Trophoblast cell (in vitro differentiated cells and primary cell): ENCODE measurements at regions not wholly inside any gene's neighbourhood (a gene's known extent, or its start where the extent isn't known, plus 50 kb on each side); places are given as distances from the start of the nearest gene placed in this dataset.
A peak's percentile ranks its signal among the peaks of the same experiment; 100 is the strongest.
"Not testable (repeated sequence)": the region's sequence is repeated elsewhere in the genome, so short reads cannot be mapped to it uniquely, and the experiment has no call there.

Source experiments
- DNase-seq, 2 donors: peaks; one replicate each; pipeline ENCODE4 v3.0.0-alpha.2; 2016
- H2AFZ ChIP-seq: 2 replicates; pipeline ENCODE4 v1.6.1; 2013; ENCODE audit warnings: low read length, moderate library complexity, mild to moderate bottlenecking; ENCODE audit not compliant: insufficient read depth, poor library complexity
- H2AK5ac ChIP-seq: 2 replicates; pipeline ENCODE4 v1.6.1; 2013; ENCODE audit warnings: mild to moderate bottlenecking, low read length
- H2BK120ac ChIP-seq: 2 replicates; pipeline ENCODE4 v1.6.1; 2013; ENCODE audit warnings: low read length, mild to moderate bottlenecking, moderate library complexity; ENCODE audit not compliant: insufficient read depth, poor library complexity
- H2BK12ac ChIP-seq: 2 replicates; pipeline ENCODE4 v1.6.1; 2013; ENCODE audit warnings: mild to moderate bottlenecking, low read length, moderate library complexity
- H2BK5ac ChIP-seq: 2 replicates; pipeline ENCODE4 v1.6.1; 2013; ENCODE audit warnings: low read length, low read depth, moderate library complexity, mild to moderate bottlenecking; ENCODE audit not compliant: poor library complexity
- H3K14ac ChIP-seq: 2 replicates; pipeline ENCODE4 v1.6.1; 2013; ENCODE audit warnings: mild to moderate bottlenecking, low read length
- H3K18ac ChIP-seq: 2 replicates; pipeline ENCODE4 v1.6.1; 2013; ENCODE audit warnings: mild to moderate bottlenecking, low read length
- H3K23ac ChIP-seq: 2 replicates; pipeline ENCODE4 v1.6.1; 2013; ENCODE audit warnings: low read length
- H3K27ac ChIP-seq: 2 replicates; pipeline ENCODE4 v1.5.1; 2013; ENCODE audit warnings: low read depth, mild to moderate bottlenecking, inconsistent platforms, low read length, moderate library complexity
- H3K27me3 ChIP-seq: 2 replicates; pipeline ENCODE4 v1.6.1; 2013; ENCODE audit warnings: inconsistent platforms, mild to moderate bottlenecking, low read length, moderate library complexity; ENCODE audit not compliant: insufficient read depth
- H3K36me3 ChIP-seq, 2 experiments: 1 replicate in 1 of 2; 2 replicates in 1 of 2; pipeline ENCODE4 v1.6.1; 2013; ENCODE audit warnings: low read length in 2 of 2, mild to moderate bottlenecking in 2 of 2, moderate library complexity in 1 of 2; ENCODE audit not compliant: insufficient read depth in 2 of 2, control insufficient read depth in 1 of 2
- H3K4ac ChIP-seq: 2 replicates; pipeline ENCODE4 v1.6.1; 2013; ENCODE audit warnings: low read depth, mild to moderate bottlenecking, low read length, moderate library complexity
- H3K4me1 ChIP-seq, 2 experiments: 1 replicate in 1 of 2; 2 replicates in 1 of 2; pipeline ENCODE4 v1.6.1; 2013; ENCODE audit warnings: low read length in 2 of 2, mild to moderate bottlenecking in 2 of 2, moderate library complexity in 1 of 2; ENCODE audit not compliant: insufficient read depth in 2 of 2, control insufficient read depth in 1 of 2
- H3K4me2 ChIP-seq: 2 replicates; pipeline ENCODE4 v1.6.1; 2013; ENCODE audit warnings: inconsistent platforms, mild to moderate bottlenecking, low read length, moderate library complexity
- H3K4me3 ChIP-seq: 2 replicates; pipeline ENCODE4 v1.5.1; 2013; ENCODE audit warnings: mild to moderate bottlenecking, low read depth, low read length, inconsistent platforms
- H3K79me1 ChIP-seq: one replicate; pipeline ENCODE4 v1.6.1; 2013; ENCODE audit warnings: low read length
- H3K79me2 ChIP-seq: 2 replicates; pipeline ENCODE4 v1.6.1; 2013; ENCODE audit warnings: low read length, mild to moderate bottlenecking; ENCODE audit not compliant: control insufficient read depth, insufficient read depth, poor library complexity
- H3K9ac ChIP-seq: 2 replicates; pipeline ENCODE4 v1.6.1; 2013; ENCODE audit warnings: mild to moderate bottlenecking, low read length
- H3K9me3 ChIP-seq: 2 replicates; pipeline ENCODE4 v1.6.1; 2013; ENCODE audit warnings: low read depth, mild to moderate bottlenecking, control low read depth, inconsistent platforms, low read length; ENCODE audit not compliant: insufficient read depth
- H4K12ac ChIP-seq: 2 replicates; pipeline ENCODE4 v1.6.1; 2013; ENCODE audit warnings: low read depth, mild to moderate bottlenecking, low read length, moderate library complexity
- H4K8ac ChIP-seq: 2 replicates; pipeline ENCODE4 v1.6.1; 2013; ENCODE audit warnings: low read depth, mild to moderate bottlenecking, low read length, moderate library complexity
- H4K91ac ChIP-seq: one replicate; pipeline ENCODE4 v1.6.1; 2013; ENCODE audit warnings: low read depth, mild to moderate bottlenecking, low read length, moderate library complexity
- WGBS: extraction: QIAGEN DNeasy Blood & Tissue Kit; methylation state at CpG from one replicate; pipeline ENCODE4 v1.1.7; 2013; ENCODE audit warnings: missing lambda C conversion rate; ENCODE audit not compliant: insufficient read length, insufficient coverage; ENCODE audit errors: extremely low coverage; 5-methylcytosine and 5-hydroxymethylcytosine counted together

GRCh38 chr10:3376631-3377030 is 204.0 kb upstream of the PITRM1 start:
- DNase-seq = no peak
- H3K4me2 ChIP-seq = no peak overlapping the region
- no peaks in the 10 kb centered on the region for H3K27me3 ChIP-seq
- no peak overlapping the region for H2AFZ ChIP-seq
- H2BK12ac ChIP-seq = no peak overlapping the region
- no peak overlapping the region for H2AK5ac ChIP-seq
- no CpG with 5 or more reads among the region's 17 CpGs for WGBS
- H3K23ac ChIP-seq = no peak overlapping the region
- peak overlapping the region; percentile 9 for H3K9ac ChIP-seq
- H4K8ac ChIP-seq = no peak overlapping the region
- no peak overlapping the region for H3K4ac ChIP-seq
- no peak overlapping the region for H4K12ac ChIP-seq
- no peak overlapping the region for H3K4me3 ChIP-seq
- no peaks in the 10 kb centered on the region for H3K79me2 ChIP-seq
- no peak overlapping the region for H3K18ac ChIP-seq
- no peaks in the 10 kb centered on the region for H3K4me1 ChIP-seq
- H2BK5ac ChIP-seq = no peak overlapping the region
- H3K9me3 ChIP-seq = peaks cover 8% of the 10 kb centered on the region
- no peak overlapping the region for H3K14ac ChIP-seq
- H4K91ac ChIP-seq = no peak overlapping the region
- H3K36me3 ChIP-seq = no peaks in the 10 kb centered on the region
- no peak overlapping the region for H3K27ac ChIP-seq
- no peaks in the 10 kb centered on the region for H3K79me1 ChIP-seq
- H2BK120ac ChIP-seq = no peak overlapping the region

- H3K18ac ChIP-seq = no peak overlapping the region
- no peak overlapping the region for H2AK5ac ChIP-seq
- H2BK120ac ChIP-seq = no peak overlapping the region
- H3K27ac ChIP-seq = no peak overlapping the region
- no peak overlapping the region for H4K12ac ChIP-seq
- WGBS = no CpG with 5 or more reads among the region's 5 CpGs
- no peaks in the 10 kb centered on the region for H3K36me3 ChIP-seq
- no peak overlapping the region for H3K9ac ChIP-seq
- H3K23ac ChIP-seq = no peak overlapping the region
- H3K27me3 ChIP-seq = no peaks in the 10 kb centered on the region
- H3K9me3 ChIP-seq = peaks cover 8% of the 10 kb centered on the region
- no peaks in the 10 kb centered on the region for H3K79me2 ChIP-seq
- H2BK5ac ChIP-seq = no peak overlapping the region
- no peak for DNase-seq
- H3K4me1 ChIP-seq = no peaks in the 10 kb centered on the region
- H3K14ac ChIP-seq = no peak overlapping the region
- no peak overlapping the region for H2BK12ac ChIP-seq
- no peak overlapping the region for H3K4me2 ChIP-seq
- H4K8ac ChIP-seq = no peak overlapping the region
- no peak overlapping the region for H2AFZ ChIP-seq
- no peak overlapping the region for H3K4me3 ChIP-seq
- no peak overlapping the region for H3K4ac ChIP-seq
- no peaks in the 10 kb centered on the region for H3K79me1 ChIP-seq
- H4K91ac ChIP-seq = no peak overlapping the region
These were observed 202.9 kb upstream of the PITRM1 start for GRCh38 chr10:3375505-3375904.

GRCh38 chr10:3374914-3375313 is 202.3 kb upstream of the PITRM1 start:
- Histone ChIP-seq H3K4me1 (no peaks in the 10 kb centered on the region), H2AK5ac (no peak overlapping the region), H3K79me1 (no peaks in the 10 kb centered on the region), H4K8ac (no peak overlapping the region), H3K4me2 (no peak overlapping the region), H2AFZ (no peak overlapping the region), H3K27me3 (no peaks in the 10 kb centered on the region), H3K18ac (no peak overlapping the region), H3K4ac (no peak overlapping the region), H2BK12ac (no peak overlapping the region), H4K12ac (no peak overlapping the region), H3K9me3 (peaks cover 8% of the 10 kb centered on the region), H2BK120ac (no peak overlapping the region), H3K14ac (no peak overlapping the region), H3K4me3 (no peak overlapping the region), H3K79me2 (no peaks in the 10 kb centered on the region), H4K91ac (no peak overlapping the region), H2BK5ac (no peak overlapping the region), H3K23ac (no peak overlapping the region), H3K27ac (no peak overlapping the region), H3K9ac (no peak overlapping the region), H3K36me3 (no peaks in the 10 kb centered on the region)
- no peak for DNase-seq
- WGBS = no CpG with 5 or more reads among the region's 2 CpGs

- not testable (repeated sequence) for H3K79me1 ChIP-seq, H3K14ac ChIP-seq, H2BK120ac ChIP-seq, H2AFZ ChIP-seq, H3K9me3 ChIP-seq, H3K36me3 ChIP-seq, H3K27me3 ChIP-seq, H3K4me2 ChIP-seq, H3K4me3 ChIP-seq, H3K4ac ChIP-seq, H2AK5ac ChIP-seq, H3K18ac ChIP-seq, H3K27ac ChIP-seq, H4K91ac ChIP-seq, H2BK5ac ChIP-seq, H3K23ac ChIP-seq, DNase-seq, H4K8ac ChIP-seq, H2BK12ac ChIP-seq, H3K4me1 ChIP-seq, H4K12ac ChIP-seq, H3K9ac ChIP-seq, H3K79me2 ChIP-seq
- no CpG with 5 or more reads among the region's 13 CpGs for WGBS
These were observed 200.9 kb upstream of the PITRM1 start for GRCh38 chr10:3373374-3374027.
